GM12878 (cell line): ENCODE measurements at regions not wholly inside any gene's neighbourhood (a gene's known extent, or its start where the extent isn't known, plus 50 kb on each side); places are given as distances from the start of the nearest gene placed in this dataset.

ENCODE experiments used
- ATAC-seq: fragments of 200-7000 bp; cut with Tn5 transposase; 3 replicates; pipeline ENCODE4 v1.9.1; 2020; ENCODE audit warnings: mild to moderate bottlenecking, moderate library complexity
- BruUV-seq: library from RNA; stranded (reverse); fragments of 400-500 nt; replicated peaks from 2 replicates; lab custom pipeline; 2021; lab: Mats Ljungman, UMichigan
- CTCF ChIA-PET: fragments of 300-600 bp; sonication (Branson Sonifier 250); formaldehyde crosslinking; extraction: SDS; loops from one replicate; lab custom pipeline; 2021; ENCODE audit warnings: inconsistent platforms; lab: Yijun Ruan, JAX
- POLR2A ChIA-PET: fragments of 350-600 bp; formaldehyde crosslinking; extraction: SDS; loops from one replicate; lab custom pipeline; 2021; ENCODE audit warnings: inconsistent platforms; lab: Charles Lee
- RAD21 ChIA-PET: fragments of 300-600 bp; sonication (Branson Sonifier 250); formaldehyde crosslinking; loops from one replicate; lab custom pipeline; 2023; ENCODE audit warnings: antibody characterized with exemption; ENCODE audit not compliant: unreplicated experiment; lab: Charles Lee
- SMC1A ChIA-PET: fragments of 300-600 bp; sonication (Branson Sonifier 250); formaldehyde crosslinking; loops from one replicate; lab custom pipeline; 2023; ENCODE audit not compliant: unreplicated experiment, uncharacterized antibody; lab: Charles Lee
- DNase-seq: peaks from one replicate; pipeline ENCODE4 v3.0.0-alpha.2; 2011; ENCODE audit warnings: low read depth, low spot score
- FAIRE-seq: peaks from 3 replicates; lab custom pipeline; 2011; peaks lifted over from hg19 to GRCh38; lab: Jason Lieb, UNC
- H2AFZ ChIP-seq: 2 replicates; pipeline ENCODE4 v1.6.0; 2011; ENCODE audit warnings: low read depth, low read length, control low read depth; ENCODE audit not compliant: control insufficient read depth
- H3K27ac ChIP-seq: 2 replicates; pipeline ENCODE4 v1.5.1; 2011; ENCODE audit warnings: control low read depth; ENCODE audit not compliant: control insufficient read depth, insufficient read depth
- H3K27me3 ChIP-seq, 2 experiments: replicated peaks in 1 of 2; 2 replicates each; pipeline versions ENCODE4 v1.6.0 to v1.6.1; 2011; ENCODE audit warnings: low read length in 1 of 2; ENCODE audit not compliant: control insufficient read depth in 2 of 2, insufficient read depth in 2 of 2
- H3K36me3 ChIP-seq, 2 experiments: 2 replicates each; pipeline ENCODE4 v1.5.1; 2011; ENCODE audit warnings: low read length in 1 of 2; ENCODE audit not compliant: control insufficient read depth in 2 of 2, insufficient read depth in 2 of 2
- H3K4me1 ChIP-seq: 2 replicates; pipeline ENCODE4 v1.6.1; 2011; ENCODE audit warnings: mild to moderate bottlenecking, low read length, moderate library complexity, mixed read lengths; ENCODE audit not compliant: control insufficient read depth, insufficient read depth
- H3K4me2 ChIP-seq: 2 replicates; pipeline ENCODE4 v1.6.0; 2011; ENCODE audit warnings: control low read depth; ENCODE audit not compliant: control insufficient read depth, insufficient read depth
- H3K4me3 ChIP-seq: fragments of 200-600 bp; sonication (generic); 2 replicates; pipeline ENCODE4 v1.5.1; 2016
- H3K79me2 ChIP-seq: 2 replicates; pipeline ENCODE4 v1.6.0; 2011; ENCODE audit warnings: low read length; ENCODE audit not compliant: control insufficient read depth, insufficient read depth
- H3K9ac ChIP-seq: 2 replicates; pipeline ENCODE4 v1.8.0; 2011; ENCODE audit warnings: low read length, control low read depth, mixed read lengths; ENCODE audit not compliant: control insufficient read depth, insufficient read depth
- H3K9me3 ChIP-seq: replicated peaks from 3 replicates; pipeline ENCODE4 v1.5.1; 2011; ENCODE audit warnings: mild to moderate bottlenecking, low read length; ENCODE audit not compliant: control insufficient read depth, insufficient read depth
- H4K20me1 ChIP-seq: 2 replicates; pipeline ENCODE4 v1.6.0; 2011; ENCODE audit not compliant: control insufficient read depth, insufficient read depth
- CBX5 ChIP-seq: sonication (generic); IDR thresholded peaks from 2 replicates; pipeline ENCODE4 v1.6.1; 2016; ENCODE audit warnings: low read depth, moderate library complexity, mild to moderate bottlenecking, inconsistent platforms
- CEBPB ChIP-seq, 2 experiments: fragments of 150-350 bp in 1 of 2; IDR thresholded peaks; 2 replicates each; pipeline ENCODE4 v1.6.1; 2012 to 2014; ENCODE audit warnings: low read depth in 2 of 2, low read length in 2 of 2, borderline replicate concordance in 1 of 2, inconsistent platforms in 1 of 2
- CREB1 ChIP-seq: IDR thresholded peaks from 2 replicates; pipeline ENCODE4 v1.6.1; 2012; ENCODE audit warnings: low read depth, mild to moderate bottlenecking, inconsistent platforms
- MTA2 ChIP-seq: fragments of 450-650 bp; IDR thresholded peaks from 2 replicates; pipeline ENCODE4 v1.6.1; 2016; ENCODE audit warnings: low read depth, mild to moderate bottlenecking, moderate library complexity
- NFXL1 ChIP-seq: fragments of 450-650 bp; IDR thresholded peaks from 2 replicates; pipeline ENCODE4 v1.6.1; 2017; ENCODE audit warnings: antibody characterized with exemption, mild to moderate bottlenecking, borderline replicate concordance
- PAX8 ChIP-seq: fragments of 450-650 bp; IDR thresholded peaks from 2 replicates; pipeline ENCODE4 v1.6.1; 2017; ENCODE audit warnings: mild to moderate bottlenecking, moderate library complexity
- RAD51 ChIP-seq: fragments of 450-650 bp; IDR thresholded peaks from 2 replicates; pipeline ENCODE4 v1.6.1; 2016; ENCODE audit warnings: moderate library complexity, mild to moderate bottlenecking, inconsistent platforms
- SMARCA5 ChIP-seq: fragments of 450-650 bp; IDR thresholded peaks from 2 replicates; pipeline ENCODE4 v1.6.1; 2017; ENCODE audit warnings: mild to moderate bottlenecking
- SREBF2 ChIP-seq: IDR thresholded peaks from 2 replicates; pipeline ENCODE4 v1.6.1; 2012; ENCODE audit warnings: mild to moderate bottlenecking, low read length
- ZNF217 ChIP-seq: fragments of 450-650 bp; IDR thresholded peaks from 2 replicates; pipeline ENCODE4 v1.6.1; 2017; ENCODE audit warnings: antibody characterized with exemption, mild to moderate bottlenecking
- ZZZ3 ChIP-seq: IDR thresholded peaks from 2 replicates; pipeline ENCODE4 v1.6.1; 2011; ENCODE audit warnings: low read depth; ENCODE audit not compliant: control insufficient read depth, insufficient read length
- WGBS: methylation state at CpG from one replicate; pipeline ENCODE4 v1.1.6; 2016; ENCODE audit warnings: low lambda C conversion rate; ENCODE audit not compliant: insufficient replicate concordance, insufficient coverage; ENCODE audit errors: missing lambda C conversion rate; 5-methylcytosine and 5-hydroxymethylcytosine counted together
- in situ Hi-C: fragments of 300-500 bp; cut with MboI; formaldehyde crosslinking; loops from 9 replicates; pipeline ENCODE4 v1.14.3; 2018; ENCODE audit warnings: mixed read lengths
- intact Hi-C: fragments of 100-400 bp; cut with micrococcal nuclease; formaldehyde crosslinking; loops from one replicate; pipeline ENCODE4 v1.14.2; 2022; ENCODE audit not compliant: unreplicated experiment
- TF ChIP-seq, protein P1 (sequence below): fragments of 450-650 bp; conservative IDR thresholded peaks from 2 replicates; pipeline ENCODE4 v1.6.1; 2017; ENCODE audit warnings: mild to moderate bottlenecking, moderate library complexity
- TF ChIP-seq, protein P2 (sequence below): IDR thresholded peaks from 2 replicates; pipeline ENCODE4 v1.6.1; 2012; ENCODE audit warnings: mild to moderate bottlenecking, low read depth, low read length
- TF ChIP-seq, protein P3 (sequence below): IDR thresholded peaks from 2 replicates; pipeline ENCODE4 v1.6.1; 2012; ENCODE audit warnings: low read depth, low read length, improper control_type of control experiment
- TF ChIP-seq, protein P4 (sequence below): fragments of 450-650 bp; IDR thresholded peaks from 2 replicates; pipeline ENCODE4 v1.6.1; 2017; ENCODE audit warnings: mild to moderate bottlenecking, low read depth, inconsistent platforms; ENCODE audit not compliant: poor library complexity, severe bottlenecking

GRCh38 chr20:47428164-47428563 lies 71.7 kb upstream of the ZMYND8 start:
- DNase-seq (no peak), ATAC-seq (no peak), FAIRE-seq (no peak)
- no peaks in the 10 kb centered on the region for H3K27me3 ChIP-seq
- POLR2A ChIA-PET = interaction anchor here (0.7 kb wide), 1 partner anchor 11 kb away, joined by 3 read pairs; no protein-coding TSS in a partner anchor
- BruUV-seq = no TSS peak
- intact Hi-C loops = no loop called here
- 68% methylated on average over 3 of the region's 3 CpGs for WGBS
- SMC1A ChIA-PET = no interaction called here
- no peak overlapping the region for H3K27ac ChIP-seq
- H3K9me3 ChIP-seq = peaks cover 10% of the 10 kb centered on the region
- no peak; the same call in 1 of the 2 replicates for TF ChIP-seq NFXL1
- TF ChIP-seq RAD51 = no peak
- TF ChIP-seq SREBF2 = no peak
- TF ChIP-seq, protein P1, sequence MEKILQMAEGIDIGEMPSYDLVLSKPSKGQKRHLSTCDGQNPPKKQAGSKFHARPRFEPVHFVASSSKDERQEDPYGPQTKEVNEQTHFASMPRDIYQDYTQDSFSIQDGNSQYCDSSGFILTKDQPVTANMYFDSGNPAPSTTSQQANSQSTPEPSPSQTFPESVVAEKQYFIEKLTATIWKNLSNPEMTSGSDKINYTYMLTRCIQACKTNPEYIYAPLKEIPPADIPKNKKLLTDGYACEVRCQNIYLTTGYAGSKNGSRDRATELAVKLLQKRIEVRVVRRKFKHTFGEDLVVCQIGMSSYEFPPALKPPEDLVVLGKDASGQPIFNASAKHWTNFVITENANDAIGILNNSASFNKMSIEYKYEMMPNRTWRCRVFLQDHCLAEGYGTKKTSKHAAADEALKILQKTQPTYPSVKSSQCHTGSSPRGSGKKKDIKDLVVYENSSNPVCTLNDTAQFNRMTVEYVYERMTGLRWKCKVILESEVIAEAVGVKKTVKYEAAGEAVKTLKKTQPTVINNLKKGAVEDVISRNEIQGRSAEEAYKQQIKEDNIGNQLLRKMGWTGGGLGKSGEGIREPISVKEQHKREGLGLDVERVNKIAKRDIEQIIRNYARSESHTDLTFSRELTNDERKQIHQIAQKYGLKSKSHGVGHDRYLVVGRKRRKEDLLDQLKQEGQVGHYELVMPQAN = no peak
- TF ChIP-seq, protein P2, sequence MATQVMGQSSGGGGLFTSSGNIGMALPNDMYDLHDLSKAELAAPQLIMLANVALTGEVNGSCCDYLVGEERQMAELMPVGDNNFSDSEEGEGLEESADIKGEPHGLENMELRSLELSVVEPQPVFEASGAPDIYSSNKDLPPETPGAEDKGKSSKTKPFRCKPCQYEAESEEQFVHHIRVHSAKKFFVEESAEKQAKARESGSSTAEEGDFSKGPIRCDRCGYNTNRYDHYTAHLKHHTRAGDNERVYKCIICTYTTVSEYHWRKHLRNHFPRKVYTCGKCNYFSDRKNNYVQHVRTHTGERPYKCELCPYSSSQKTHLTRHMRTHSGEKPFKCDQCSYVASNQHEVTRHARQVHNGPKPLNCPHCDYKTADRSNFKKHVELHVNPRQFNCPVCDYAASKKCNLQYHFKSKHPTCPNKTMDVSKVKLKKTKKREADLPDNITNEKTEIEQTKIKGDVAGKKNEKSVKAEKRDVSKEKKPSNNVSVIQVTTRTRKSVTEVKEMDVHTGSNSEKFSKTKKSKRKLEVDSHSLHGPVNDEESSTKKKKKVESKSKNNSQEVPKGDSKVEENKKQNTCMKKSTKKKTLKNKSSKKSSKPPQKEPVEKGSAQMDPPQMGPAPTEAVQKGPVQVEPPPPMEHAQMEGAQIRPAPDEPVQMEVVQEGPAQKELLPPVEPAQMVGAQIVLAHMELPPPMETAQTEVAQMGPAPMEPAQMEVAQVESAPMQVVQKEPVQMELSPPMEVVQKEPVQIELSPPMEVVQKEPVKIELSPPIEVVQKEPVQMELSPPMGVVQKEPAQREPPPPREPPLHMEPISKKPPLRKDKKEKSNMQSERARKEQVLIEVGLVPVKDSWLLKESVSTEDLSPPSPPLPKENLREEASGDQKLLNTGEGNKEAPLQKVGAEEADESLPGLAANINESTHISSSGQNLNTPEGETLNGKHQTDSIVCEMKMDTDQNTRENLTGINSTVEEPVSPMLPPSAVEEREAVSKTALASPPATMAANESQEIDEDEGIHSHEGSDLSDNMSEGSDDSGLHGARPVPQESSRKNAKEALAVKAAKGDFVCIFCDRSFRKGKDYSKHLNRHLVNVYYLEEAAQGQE = no peak
- TF ChIP-seq, protein P3, sequence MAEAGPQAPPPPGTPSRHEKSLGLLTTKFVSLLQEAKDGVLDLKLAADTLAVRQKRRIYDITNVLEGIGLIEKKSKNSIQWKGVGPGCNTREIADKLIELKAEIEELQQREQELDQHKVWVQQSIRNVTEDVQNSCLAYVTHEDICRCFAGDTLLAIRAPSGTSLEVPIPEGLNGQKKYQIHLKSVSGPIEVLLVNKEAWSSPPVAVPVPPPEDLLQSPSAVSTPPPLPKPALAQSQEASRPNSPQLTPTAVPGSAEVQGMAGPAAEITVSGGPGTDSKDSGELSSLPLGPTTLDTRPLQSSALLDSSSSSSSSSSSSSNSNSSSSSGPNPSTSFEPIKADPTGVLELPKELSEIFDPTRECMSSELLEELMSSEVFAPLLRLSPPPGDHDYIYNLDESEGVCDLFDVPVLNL = no peak
- no peak for TF ChIP-seq ZNF217
- TF ChIP-seq CREB1 = no peak
- no peak for TF ChIP-seq MTA2
- TF ChIP-seq, protein P4, sequence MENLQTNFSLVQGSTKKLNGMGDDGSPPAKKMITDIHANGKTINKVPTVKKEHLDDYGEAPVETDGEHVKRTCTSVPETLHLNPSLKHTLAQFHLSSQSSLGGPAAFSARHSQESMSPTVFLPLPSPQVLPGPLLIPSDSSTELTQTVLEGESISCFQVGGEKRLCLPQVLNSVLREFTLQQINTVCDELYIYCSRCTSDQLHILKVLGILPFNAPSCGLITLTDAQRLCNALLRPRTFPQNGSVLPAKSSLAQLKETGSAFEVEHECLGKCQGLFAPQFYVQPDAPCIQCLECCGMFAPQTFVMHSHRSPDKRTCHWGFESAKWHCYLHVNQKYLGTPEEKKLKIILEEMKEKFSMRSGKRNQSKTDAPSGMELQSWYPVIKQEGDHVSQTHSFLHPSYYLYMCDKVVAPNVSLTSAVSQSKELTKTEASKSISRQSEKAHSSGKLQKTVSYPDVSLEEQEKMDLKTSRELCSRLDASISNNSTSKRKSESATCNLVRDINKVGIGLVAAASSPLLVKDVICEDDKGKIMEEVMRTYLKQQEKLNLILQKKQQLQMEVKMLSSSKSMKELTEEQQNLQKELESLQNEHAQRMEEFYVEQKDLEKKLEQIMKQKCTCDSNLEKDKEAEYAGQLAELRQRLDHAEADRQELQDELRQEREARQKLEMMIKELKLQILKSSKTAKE = no peak
- no peak for TF ChIP-seq ZZZ3
- no peak for TF ChIP-seq SMARCA5
- TF ChIP-seq CBX5 = no peak
- no peak for TF ChIP-seq CEBPB (IDR thresholded peaks at IDR 0.05; ENCODE audit: borderline replicate concordance in 1 of 2, low read depth in 2 of 2, low read length in 2 of 2)
- TF ChIP-seq PAX8 = no peak
- no peaks in the 10 kb centered on the region for H3K79me2 ChIP-seq
- no peak overlapping the region for H3K4me2 ChIP-seq
- no peak overlapping the region for H2AFZ ChIP-seq
- H3K9ac ChIP-seq = no peak overlapping the region
- H3K4me1 ChIP-seq = peaks cover 18% of the 10 kb centered on the region
- H4K20me1 ChIP-seq = no peaks in the 10 kb centered on the region
- no peak overlapping the region for H3K4me3 ChIP-seq
- CTCF ChIA-PET = interaction anchor here (0.6 kb wide), 1 partner anchor 10 kb away, joined by 3 read pairs; no protein-coding TSS in a partner anchor
- in situ Hi-C loops = no loop called here
- no peaks in the 10 kb centered on the region for H3K36me3 ChIP-seq
- RAD21 ChIA-PET = no interaction called here
